AG04450 (cell line): ENCODE measurements at regions not wholly inside any gene's neighbourhood (a gene's known extent, or its start where the extent isn't known, plus 50 kb on each side); places are given as distances from the start of the nearest gene placed in this dataset.
"Not testable (repeated sequence)": the region's sequence is repeated elsewhere in the genome, so short reads cannot be mapped to it uniquely, and the experiment has no call there.

Source experiments
- CTCF ChIA-PET: fragments of 300-600, 350-600 bp; formaldehyde crosslinking; extraction: SDS; loops from one replicate; lab custom pipeline; 2022; ENCODE audit warnings: antibody characterized with exemption, inconsistent platforms; lab: Charles Lee
- POLR2A ChIA-PET: fragments of 350-600 bp; formaldehyde crosslinking; extraction: SDS; loops from one replicate; lab custom pipeline; 2021; ENCODE audit warnings: antibody characterized with exemption, inconsistent platforms; lab: Yijun Ruan, JAX
- DNase-seq: peaks from one replicate; pipeline ENCODE4 v3.0.0-alpha.2; 2011; ENCODE audit warnings: low read depth, low spot score
- H3K27ac ChIP-seq: one replicate; pipeline ENCODE4 v1.5.1; 2012; ENCODE audit warnings: low read depth, low read length, control low read depth
- H3K27me3 ChIP-seq: one replicate; pipeline ENCODE4 v1.6.0; 2012; ENCODE audit warnings: low read length; ENCODE audit not compliant: control insufficient read depth, insufficient read depth
- H3K4me3 ChIP-seq: 2 replicates; pipeline ENCODE4 v1.5.1; 2011; ENCODE audit warnings: mild to moderate bottlenecking, low read depth, low read length, control low read depth
- H3K9me3 ChIP-seq: 2 replicates; pipeline ENCODE4 v1.5.1; 2012; ENCODE audit warnings: low read length; ENCODE audit not compliant: control insufficient read depth, insufficient read depth
- CTCF ChIP-seq: IDR thresholded peaks from 2 replicates; pipeline ENCODE4 v1.5.1; 2011; ENCODE audit warnings: low read depth, low read length, control low read depth, inconsistent platforms

- POLR2A ChIA-PET: no interaction called here
- DNase-seq: no peak
- CTCF ChIA-PET: no interaction called here
- Histone ChIP-seq H3K4me3 (no peak overlapping the region), H3K9me3 (no peaks in the 10 kb centered on the region), H3K27ac (no peak overlapping the region), H3K27me3 (no peaks in the 10 kb centered on the region)
- no peak for TF ChIP-seq CTCF
These were observed 482.5 kb upstream of the SPRY2 start for GRCh38 chr13:80823472-80823871.

DNA sequence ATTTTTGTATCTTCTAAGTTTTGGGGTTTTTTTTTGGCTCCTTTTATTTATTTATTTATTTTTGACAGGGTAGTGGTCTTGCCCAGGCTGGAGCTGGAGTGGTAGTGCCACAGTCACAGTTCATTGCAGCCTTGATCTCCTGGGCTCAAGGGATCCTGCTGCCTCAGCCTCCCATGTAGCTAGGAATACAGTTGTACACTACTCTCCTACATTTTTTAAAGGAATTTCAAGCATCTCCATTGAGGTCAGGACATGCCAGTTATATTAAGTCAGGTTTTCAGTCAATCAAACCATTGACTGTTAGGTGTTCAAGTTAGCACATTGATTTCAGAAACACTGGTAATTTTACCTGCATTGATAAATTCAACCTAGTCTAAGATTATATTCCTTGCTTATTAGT lies 480.5 kb upstream of the SPRY2 start:
- CTCF ChIA-PET: no interaction called here
- POLR2A ChIA-PET: no interaction called here
- no peaks in the 10 kb centered on the region for H3K27me3 ChIP-seq
- no peak for TF ChIP-seq CTCF
- no peak overlapping the region for H3K27ac ChIP-seq
- no peak overlapping the region for H3K4me3 ChIP-seq
- DNase-seq: no peak
- H3K9me3 ChIP-seq: no peaks in the 10 kb centered on the region

DNA sequence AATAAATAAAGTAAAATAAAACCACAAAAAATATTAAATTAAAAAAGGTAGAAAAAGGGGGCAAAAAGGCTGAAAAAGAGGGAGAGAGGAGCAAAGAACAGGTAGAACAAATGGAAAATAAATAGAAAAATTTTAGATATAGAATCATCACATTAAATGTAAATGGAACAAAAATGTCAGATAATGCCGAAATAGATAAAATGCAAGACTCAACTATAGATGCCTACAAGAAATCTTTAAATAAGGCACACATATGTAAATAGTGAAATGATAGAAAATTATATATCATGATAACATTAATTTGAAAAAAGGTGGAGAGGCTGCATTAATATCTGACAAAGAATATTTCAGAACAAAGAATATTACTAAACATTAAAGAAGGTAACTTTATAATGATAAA lies 477.1 kb upstream of the SPRY2 start:
- no peak for DNase-seq
- TF ChIP-seq CTCF: no peak
- no peaks in the 10 kb centered on the region for H3K9me3 ChIP-seq
- CTCF ChIA-PET: no interaction called here
- H3K4me3 ChIP-seq: no peak overlapping the region
- H3K27ac ChIP-seq: no peak overlapping the region
- POLR2A ChIA-PET: no interaction called here
- no peaks in the 10 kb centered on the region for H3K27me3 ChIP-seq

DNA sequence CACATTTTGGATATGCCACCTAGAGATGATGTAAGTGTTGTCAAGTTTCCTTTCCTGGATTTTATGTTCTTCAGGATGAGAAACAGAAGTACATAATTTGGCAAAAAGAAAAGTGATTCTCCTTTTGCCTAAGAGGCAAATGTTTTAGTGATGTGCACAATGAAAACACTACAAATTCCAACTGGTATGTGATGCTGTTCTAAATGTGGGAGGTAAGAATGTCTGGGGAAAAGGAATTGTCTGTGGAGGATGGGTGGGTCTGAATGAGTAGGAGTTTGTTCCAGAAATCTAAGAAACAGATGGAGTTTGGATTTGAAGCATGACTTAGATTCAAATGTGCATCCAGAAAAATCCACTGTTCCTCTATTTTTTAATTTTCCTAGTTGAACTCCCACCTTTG lies 473.6 kb upstream of the SPRY2 start:
- Histone ChIP-seq H3K9me3 (no peaks in the 10 kb centered on the region), H3K27ac (no peak overlapping the region), H3K27me3 (no peaks in the 10 kb centered on the region), H3K4me3 (no peak overlapping the region)
- ChIA-PET CTCF (no interaction called here), POLR2A (no interaction called here)
- TF ChIP-seq CTCF: no peak
- no peak for DNase-seq

GRCh38 chr13:80810294-80810693 lies 469.4 kb upstream of the SPRY2 start:
- H3K27me3 ChIP-seq, DNase-seq, H3K4me3 ChIP-seq, H3K9me3 ChIP-seq, POLR2A ChIA-PET, H3K27ac ChIP-seq, CTCF ChIA-PET: not testable (repeated sequence)

GRCh38 chr13:80802946-80803345 lies 462.0 kb upstream of the SPRY2 start:
- TF ChIP-seq CTCF: no peak
- POLR2A ChIA-PET: no interaction called here
- CTCF ChIA-PET: interaction anchor here (0.6 kb wide), 1 partner anchor 1158 kb away, joined by 4 read pairs; no protein-coding TSS in a partner anchor
- no peaks in the 10 kb centered on the region for H3K27me3 ChIP-seq
- no peak overlapping the region for H3K27ac ChIP-seq
- DNase-seq: no peak
- no peak overlapping the region for H3K4me3 ChIP-seq
- H3K9me3 ChIP-seq: peaks cover 2% of the 10 kb centered on the region; the same call in 1 of the 2 replicates
